Colonic mucosa (tissue), 4 donors: ENCODE measurements at regions not wholly inside any gene's neighbourhood (a gene's known extent, or its start where the extent isn't known, plus 50 kb on each side); places are given as distances from the start of the nearest gene placed in this dataset.

Experiments
- DNase-seq: peaks from one replicate; pipeline ENCODE4 v3.0.0-alpha.2; 2020
- H3K27ac ChIP-seq: fragments of 200-600 bp; one replicate; pipeline ENCODE4 v1.8.0; 2021
- H3K27me3 ChIP-seq: fragments of 200-600 bp; one replicate; pipeline ENCODE4 v1.8.0; 2021
- H3K36me3 ChIP-seq: fragments of 200-600 bp; one replicate; pipeline ENCODE4 v1.8.0; 2021
- H3K4me1 ChIP-seq: fragments of 200-600 bp; one replicate; pipeline ENCODE4 v1.8.0; 2021; ENCODE audit warnings: mild to moderate bottlenecking
- H3K4me3 ChIP-seq: fragments of 200-600 bp; one replicate; pipeline ENCODE4 v1.8.0; 2021
- H3K9ac ChIP-seq, 2 donors: one replicate each; pipeline ENCODE4 v1.7.0; 2013; ENCODE audit warnings: control low read depth in 2 of 2, low read depth in 2 of 2, low read length in 2 of 2
- H3K9me3 ChIP-seq: fragments of 200-600 bp; one replicate; pipeline ENCODE4 v1.8.0; 2021
- intact Hi-C: fragments of 100-400 bp; cut with DNase I; formaldehyde crosslinking; loops from one replicate; pipeline ENCODE4 v1.14.1; 2022
- TF ChIP-seq, protein P1 (sequence below): fragments of 200-600 bp; IDR thresholded peaks from one replicate; pipeline ENCODE4 v1.8.0; 2022; ENCODE audit warnings: antibody characterized with exemption, mild to moderate bottlenecking
- donor health status: healthy.
- donor health status: DM: no; HTN: no; CAD: no.
- donor health status: DM: no; HTN: no; CAD: no.

DNA sequence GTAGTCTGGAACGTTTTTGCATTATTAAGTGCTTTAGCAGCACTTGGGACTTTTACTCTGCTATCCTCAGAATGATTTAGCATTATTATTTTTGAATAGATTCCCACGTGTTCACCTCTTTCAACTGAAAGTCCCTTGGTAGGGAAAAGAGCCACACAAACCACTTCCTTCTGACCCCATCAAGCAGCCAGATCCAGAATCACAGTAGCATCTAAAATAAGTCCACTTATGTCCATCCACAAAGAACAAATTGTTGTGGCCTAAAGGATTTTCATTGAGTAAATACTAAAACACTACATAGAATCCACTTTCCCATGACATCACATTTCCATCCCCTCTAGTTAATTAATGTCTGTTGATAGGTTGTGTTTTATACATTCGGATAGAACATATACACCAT is 381.7 kb downstream of the AASDHPPT start:
- no peaks in the 10 kb centered on the region for H3K4me1 ChIP-seq
- intact Hi-C loops, result no loop called here
- no peaks in the 10 kb centered on the region for H3K36me3 ChIP-seq
- no peak for DNase-seq
- no peaks in the 10 kb centered on the region for H3K27me3 ChIP-seq
- H3K9me3 ChIP-seq, result no peaks in the 10 kb centered on the region
- no peak overlapping the region for H3K9ac ChIP-seq
- no peak overlapping the region for H3K4me3 ChIP-seq
- no peak overlapping the region for H3K27ac ChIP-seq
- TF ChIP-seq, protein P1, sequence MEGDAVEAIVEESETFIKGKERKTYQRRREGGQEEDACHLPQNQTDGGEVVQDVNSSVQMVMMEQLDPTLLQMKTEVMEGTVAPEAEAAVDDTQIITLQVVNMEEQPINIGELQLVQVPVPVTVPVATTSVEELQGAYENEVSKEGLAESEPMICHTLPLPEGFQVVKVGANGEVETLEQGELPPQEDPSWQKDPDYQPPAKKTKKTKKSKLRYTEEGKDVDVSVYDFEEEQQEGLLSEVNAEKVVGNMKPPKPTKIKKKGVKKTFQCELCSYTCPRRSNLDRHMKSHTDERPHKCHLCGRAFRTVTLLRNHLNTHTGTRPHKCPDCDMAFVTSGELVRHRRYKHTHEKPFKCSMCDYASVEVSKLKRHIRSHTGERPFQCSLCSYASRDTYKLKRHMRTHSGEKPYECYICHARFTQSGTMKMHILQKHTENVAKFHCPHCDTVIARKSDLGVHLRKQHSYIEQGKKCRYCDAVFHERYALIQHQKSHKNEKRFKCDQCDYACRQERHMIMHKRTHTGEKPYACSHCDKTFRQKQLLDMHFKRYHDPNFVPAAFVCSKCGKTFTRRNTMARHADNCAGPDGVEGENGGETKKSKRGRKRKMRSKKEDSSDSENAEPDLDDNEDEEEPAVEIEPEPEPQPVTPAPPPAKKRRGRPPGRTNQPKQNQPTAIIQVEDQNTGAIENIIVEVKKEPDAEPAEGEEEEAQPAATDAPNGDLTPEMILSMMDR, result no peak

DNA sequence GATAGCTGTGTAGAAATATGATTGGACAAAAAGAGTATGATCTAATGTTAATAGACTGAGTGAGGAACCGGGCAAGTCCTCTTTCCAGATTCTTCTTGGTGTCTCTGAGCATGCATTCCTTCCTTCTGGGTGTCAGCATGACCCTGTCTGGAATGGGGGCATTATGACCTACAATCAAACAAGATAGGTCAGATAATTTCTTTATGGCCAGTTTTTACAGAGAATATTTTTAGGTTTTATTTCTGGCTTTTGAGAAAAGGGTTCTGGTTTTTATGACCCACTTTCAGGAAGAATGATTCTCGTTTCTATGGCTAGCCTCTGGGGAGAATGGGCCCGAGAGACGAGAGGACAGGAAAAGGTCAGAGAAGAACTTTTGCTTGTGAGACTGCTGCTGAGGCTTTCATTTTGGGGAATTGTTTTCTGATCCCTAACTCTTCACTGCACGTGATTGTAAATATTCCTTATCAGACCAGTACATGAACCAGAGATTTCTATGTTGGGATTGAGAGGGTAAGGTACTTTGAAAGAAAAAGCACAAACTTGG is 383.8 kb downstream of the AASDHPPT start:
- H3K27me3 ChIP-seq, result no peaks in the 10 kb centered on the region
- H3K36me3 ChIP-seq, result no peaks in the 10 kb centered on the region
- TF ChIP-seq, protein P1, result no peak
- intact Hi-C loops, result no loop called here
- H3K4me1 ChIP-seq, result no peaks in the 10 kb centered on the region
- no peaks in the 10 kb centered on the region for H3K9me3 ChIP-seq
- DNase-seq, result no peak
- H3K9ac ChIP-seq, result no peak overlapping the region
- no peak overlapping the region for H3K27ac ChIP-seq
- H3K4me3 ChIP-seq, result no peak overlapping the region

DNA sequence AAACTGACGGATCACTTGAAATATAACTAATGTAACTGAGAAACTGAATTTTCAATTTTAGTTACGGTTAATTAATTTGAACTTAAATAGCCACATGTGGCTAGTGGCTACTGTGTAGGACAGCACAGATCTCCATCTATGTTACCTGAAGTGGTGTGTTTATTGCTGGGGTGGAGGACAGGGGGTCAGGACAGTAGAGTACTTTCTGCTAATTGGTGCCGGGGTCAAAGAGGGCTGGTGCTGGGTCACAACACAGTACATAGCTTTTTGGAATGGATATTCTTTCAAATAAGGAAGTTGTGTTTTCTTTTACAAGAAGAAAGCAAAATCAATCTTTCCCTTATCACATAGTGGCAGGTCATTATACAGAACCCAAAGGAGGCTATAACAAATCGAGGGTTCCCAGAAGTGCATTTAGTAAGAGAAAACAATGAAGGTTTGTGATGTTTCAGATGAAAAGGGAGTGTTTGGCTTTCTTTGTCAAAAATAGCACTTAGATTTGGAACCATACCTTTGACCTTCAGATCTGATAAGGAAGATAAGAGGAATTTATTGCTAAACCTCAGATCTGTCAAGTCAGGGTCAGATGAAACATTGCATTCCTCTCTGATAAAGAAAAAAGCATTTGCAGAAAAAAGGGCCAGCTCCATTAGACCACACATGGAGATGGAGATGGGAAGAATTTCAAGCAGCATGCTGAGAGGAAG is 384.5 kb downstream of the AASDHPPT start:
- DNase-seq, result no peak
- Histone ChIP-seq H3K4me3 (no peak overlapping the region), H3K4me1 (no peaks in the 10 kb centered on the region), H3K27me3 (no peaks in the 10 kb centered on the region), H3K27ac (no peak overlapping the region), H3K9me3 (no peaks in the 10 kb centered on the region), H3K36me3 (no peaks in the 10 kb centered on the region), H3K9ac (no peak overlapping the region)
- intact Hi-C loops, result no loop called here
- TF ChIP-seq, protein P1, result no peak

DNA sequence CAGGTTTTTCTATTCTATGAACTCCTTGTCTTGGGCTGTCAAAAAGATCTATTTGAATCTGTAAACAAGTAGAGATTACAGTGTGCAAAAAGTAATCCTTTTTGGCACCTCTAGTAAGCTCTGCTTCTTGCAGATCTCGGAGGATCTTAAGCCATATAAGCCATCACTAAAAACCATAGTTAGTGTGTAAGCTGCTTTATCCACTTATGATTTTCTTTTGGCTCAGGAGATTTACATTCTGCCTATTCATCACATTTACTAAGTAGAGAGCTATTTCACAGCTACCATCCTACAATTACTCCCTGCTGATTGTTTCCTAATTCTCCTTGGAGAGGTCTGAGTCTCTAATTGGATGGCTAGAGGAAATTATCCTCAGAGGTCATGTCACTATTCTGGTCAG is 385.7 kb downstream of the AASDHPPT start:
- Histone ChIP-seq H3K9me3 (no peaks in the 10 kb centered on the region), H3K27ac (no peak overlapping the region), H3K4me1 (no peaks in the 10 kb centered on the region), H3K27me3 (no peaks in the 10 kb centered on the region), H3K36me3 (no peaks in the 10 kb centered on the region), H3K4me3 (no peak overlapping the region), H3K9ac (no peak overlapping the region)
- no peak for DNase-seq
- TF ChIP-seq, protein P1, result no peak
- intact Hi-C loops, result no loop called here

DNA sequence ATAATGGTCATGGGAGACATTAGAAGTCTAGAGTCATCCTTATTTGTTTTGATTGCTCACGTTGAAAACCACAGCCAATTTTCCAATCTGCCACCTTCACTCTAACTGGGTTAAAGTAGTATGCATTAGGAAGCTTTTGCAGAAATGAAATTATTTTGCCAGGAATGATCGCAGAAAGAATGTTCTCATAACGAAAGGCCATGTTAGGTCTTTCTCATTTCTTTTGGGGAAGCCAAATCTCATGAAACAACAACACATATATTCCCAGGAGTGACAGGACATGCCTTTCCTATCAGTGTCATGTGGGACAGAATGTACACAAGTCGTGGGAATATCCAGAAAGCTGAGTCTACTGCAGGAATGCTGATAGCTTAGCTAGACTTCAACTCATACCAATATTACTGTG is 386.3 kb downstream of the AASDHPPT start:
- TF ChIP-seq, protein P1, result no peak
- Histone ChIP-seq H3K9me3 (no peaks in the 10 kb centered on the region), H3K4me3 (no peak overlapping the region), H3K9ac (no peak overlapping the region), H3K36me3 (no peaks in the 10 kb centered on the region), H3K4me1 (no peaks in the 10 kb centered on the region), H3K27ac (no peak overlapping the region), H3K27me3 (no peaks in the 10 kb centered on the region)
- DNase-seq, result no peak
- intact Hi-C loops, result no loop called here
